NCI-H1092 treated with DMSO at 0.1 percent for 48 hours (cell line): ENCODE measurements at regions not wholly inside any gene's neighbourhood (a gene's known extent, or its start where the extent isn't known, plus 50 kb on each side); places are given as distances from the start of the nearest gene placed in this dataset.
"Not testable (repeated sequence)": the region's sequence is repeated elsewhere in the genome, so short reads cannot be mapped to it uniquely, and the experiment has no call there.

Experiments
- DNase-seq: peaks from one replicate; lab custom pipeline; 2025; lab: John Stamatoyannopoulos, UW

DNA sequence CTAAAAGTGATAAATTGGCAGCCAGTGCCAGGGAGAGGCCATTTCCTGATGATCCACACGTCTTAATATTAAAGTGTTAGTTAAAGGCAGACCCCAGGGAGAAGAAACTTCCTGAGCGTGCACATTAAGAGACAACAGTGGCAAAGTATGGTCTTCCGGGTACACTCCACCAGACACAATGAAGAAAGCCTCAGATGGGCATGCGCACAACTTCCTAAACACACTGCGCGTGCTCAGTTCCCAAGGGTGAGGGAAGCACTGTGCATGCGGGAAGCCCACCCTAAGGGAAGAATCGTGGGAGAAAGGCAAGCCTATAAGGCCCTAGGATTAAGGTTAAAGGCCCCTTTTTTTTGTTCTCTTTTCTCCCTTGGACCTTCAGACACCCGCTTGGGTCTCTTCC, 140.7 kb upstream of the CDKN3 start:
- DNase-seq: no peak

GRCh38 chr14:54257424-54257823, 139.4 kb upstream of the CDKN3 start:
- no peak for DNase-seq

DNA sequence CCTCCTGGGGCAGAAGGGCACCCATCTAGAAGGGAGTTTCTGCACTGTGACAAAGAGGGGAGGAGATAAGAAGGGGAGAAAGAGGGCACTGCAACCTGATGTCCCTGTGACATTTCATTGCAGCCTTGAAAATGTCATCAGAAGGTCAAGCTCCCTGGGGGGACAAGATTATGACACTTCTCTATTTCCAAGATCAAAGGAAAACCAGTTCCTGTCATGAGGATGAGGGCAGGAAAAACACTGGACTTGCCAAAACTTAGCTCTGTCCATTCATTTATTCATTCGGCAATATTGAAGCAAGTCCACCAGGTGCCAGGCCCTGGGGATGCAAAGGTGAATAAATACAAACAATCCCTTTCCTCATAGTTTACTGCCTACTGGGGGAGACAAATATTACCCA, 138.4 kb upstream of the CDKN3 start:
- DNase-seq: no peak

DNA sequence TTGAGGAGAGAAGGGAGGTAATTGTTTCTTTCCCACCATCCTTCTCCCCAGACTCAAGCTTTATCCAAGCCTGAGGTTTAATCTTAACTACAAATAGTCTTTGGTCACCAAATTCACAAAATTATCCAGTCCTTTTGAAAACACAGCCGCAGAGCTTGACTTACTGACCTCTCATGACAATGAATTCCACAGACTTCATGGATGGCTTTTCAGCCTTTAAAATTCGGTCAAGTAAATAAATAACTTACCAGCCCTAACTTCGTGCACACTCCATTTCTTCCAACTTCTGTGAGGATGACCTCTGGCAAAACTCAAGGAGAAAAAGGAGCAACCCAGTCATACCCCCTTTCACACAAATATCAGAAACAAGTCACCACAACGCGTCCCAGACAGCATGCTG, 137.0 kb upstream of the CDKN3 start:
- DNase-seq: no peak

GRCh38 chr14:54261283-54261682, 135.5 kb upstream of the CDKN3 start:
- no peak for DNase-seq

DNA sequence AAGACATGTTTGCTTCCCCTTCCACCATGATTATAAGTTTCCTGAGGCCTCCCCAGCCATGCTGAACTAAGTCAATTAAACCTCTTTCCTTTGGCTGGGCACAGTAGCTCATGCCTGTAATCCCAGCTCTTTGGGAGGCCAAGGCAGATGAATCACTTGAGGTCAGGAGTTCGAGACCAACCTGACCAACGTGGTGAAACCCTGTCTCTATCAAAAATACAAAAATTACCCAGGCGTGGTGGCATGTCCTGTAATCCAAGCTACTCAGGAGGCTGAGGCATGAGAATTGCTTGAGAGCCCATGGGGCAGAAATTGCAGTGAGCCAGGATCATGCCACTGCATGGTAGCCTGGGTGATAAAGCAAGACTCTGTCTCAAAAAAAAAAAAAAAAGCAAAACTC, 130.2 kb upstream of the CDKN3 start:
- DNase-seq: not testable (repeated sequence)

DNA sequence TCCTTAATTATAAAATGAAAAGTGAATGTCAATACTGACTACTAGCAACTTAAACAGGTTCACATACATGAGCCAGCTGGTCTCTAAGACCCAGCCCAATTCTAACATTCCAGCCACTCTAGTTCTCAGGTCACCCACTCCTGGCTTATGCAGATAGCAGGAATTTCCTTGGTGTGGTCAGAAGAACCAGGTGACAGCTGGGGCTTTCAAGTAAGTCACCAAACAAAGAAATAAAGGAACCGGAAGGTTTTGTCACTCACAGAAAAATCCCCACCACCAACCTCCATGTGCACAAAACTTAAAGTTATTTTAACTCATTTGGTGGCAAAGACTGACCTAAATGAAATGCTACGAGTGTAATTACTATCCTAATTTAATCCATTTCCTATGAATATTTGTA, 129.6 kb upstream of the CDKN3 start:
- no peak for DNase-seq

DNA sequence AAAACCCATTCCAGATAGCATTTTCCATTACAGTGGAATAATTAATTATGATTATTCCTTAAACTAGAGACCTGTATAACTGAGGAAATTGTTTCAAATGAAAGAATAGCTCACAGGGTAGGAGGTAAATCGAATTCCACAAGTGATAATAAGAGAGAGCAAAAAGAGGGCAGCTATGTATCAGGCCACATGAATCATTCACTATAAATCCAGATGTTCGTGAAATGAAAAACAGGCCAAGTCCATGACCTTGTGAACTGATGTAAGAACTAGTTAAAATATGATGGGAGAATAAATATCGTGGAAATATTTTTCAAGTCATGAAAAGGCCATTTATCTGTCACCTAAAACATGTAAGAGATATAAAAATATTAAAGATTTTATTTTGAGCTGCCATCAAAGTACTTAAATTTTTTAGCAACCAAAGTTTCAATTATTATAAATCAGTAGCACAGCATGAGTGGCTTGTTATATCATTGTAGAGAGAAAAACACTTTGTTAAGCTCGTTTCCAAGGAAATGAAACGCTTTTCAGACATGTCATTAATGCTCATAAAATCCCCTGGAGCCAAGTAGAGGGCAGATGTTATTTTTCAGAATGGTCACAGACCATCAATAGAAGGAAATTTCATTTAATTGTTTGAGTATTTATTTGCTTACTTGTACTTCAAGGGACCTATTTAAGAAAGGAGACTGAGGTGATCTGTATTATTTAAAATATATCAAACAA, 120.6 kb upstream of the CDKN3 start:
- peak; percentile 12 for DNase-seq

GRCh38 chr14:54278087-54278486, 118.7 kb upstream of the CDKN3 start:
- DNase-seq: no peak

- no peak for DNase-seq
These were observed 118.0 kb upstream of the CDKN3 start for GRCh38 chr14:54278665-54279295.

DNA sequence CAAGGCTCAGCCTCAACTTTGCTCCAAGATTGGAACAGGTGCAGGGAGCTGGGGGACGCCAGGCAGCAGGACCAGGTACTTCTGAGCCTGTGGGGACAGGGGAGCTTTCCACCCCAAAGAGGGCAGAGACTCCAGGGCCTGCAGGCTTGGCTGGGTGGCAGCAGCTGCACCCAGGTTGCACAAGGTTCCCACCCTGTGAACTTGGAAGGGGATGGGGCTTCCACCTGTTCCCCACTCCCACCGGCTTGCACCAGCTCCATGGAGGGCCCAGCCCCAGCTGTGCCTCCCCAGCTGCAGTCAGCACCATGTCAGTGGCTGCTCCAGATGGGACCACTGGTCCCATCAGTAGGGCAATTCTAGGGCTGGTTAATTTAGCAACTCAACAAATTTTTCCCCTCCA, 114.0 kb upstream of the CDKN3 start:
- no peak for DNase-seq

- DNase-seq: no peak
These were observed 111.8 kb upstream of the CDKN3 start for GRCh38 chr14:54285030-54285429.

GRCh38 chr14:54291491-54292191, 105.2 kb upstream of the CDKN3 start:
- no peak for DNase-seq

GRCh38 chr14:54294802-54295201, 102.0 kb upstream of the CDKN3 start:
- DNase-seq: no peak

DNA sequence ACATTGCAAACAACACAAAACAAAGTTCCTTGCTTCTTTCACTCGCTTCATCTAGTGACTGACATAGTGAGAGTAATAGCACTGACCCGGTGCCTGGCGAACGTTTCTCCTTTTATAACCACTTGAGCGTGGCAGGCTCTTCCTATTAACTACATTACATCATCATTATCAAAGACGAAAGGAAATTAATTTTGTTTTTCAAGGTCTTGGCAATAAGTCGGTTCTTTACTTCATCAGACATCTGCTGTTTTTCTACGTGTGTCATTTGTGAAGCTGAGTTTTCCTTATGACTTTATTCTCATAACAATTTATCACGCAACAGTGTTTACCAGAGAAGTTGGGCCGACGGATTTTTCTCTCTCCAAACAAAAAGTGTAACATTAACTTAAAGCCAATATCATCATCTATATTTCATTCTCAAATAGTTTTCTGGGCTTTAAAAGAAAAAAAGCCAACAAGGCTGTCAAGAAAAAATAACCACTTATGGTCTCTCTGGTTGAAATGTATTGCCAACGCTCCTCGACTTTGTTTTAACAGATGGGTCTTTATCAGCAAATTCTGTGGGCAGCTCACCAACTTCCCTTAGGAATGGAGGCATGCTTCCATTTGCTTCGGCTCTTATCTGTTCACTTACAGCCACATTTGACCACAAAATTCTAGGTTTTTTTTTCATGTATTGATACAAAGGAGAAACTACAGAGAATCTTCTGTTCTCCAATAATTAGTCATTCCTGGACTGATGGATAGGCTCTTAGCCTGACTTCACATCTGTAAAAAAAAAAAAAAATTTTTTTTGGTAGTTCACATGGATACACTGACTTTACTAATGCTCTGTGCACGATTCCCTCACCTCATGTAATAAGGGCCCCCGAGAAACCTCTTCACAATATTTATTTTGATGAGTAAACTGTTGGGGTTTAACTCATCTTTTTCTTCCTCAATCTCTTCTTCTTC, 97.1 kb upstream of the CDKN3 start:
- no peak for DNase-seq

GRCh38 chr14:54300881-54301280, 95.9 kb upstream of the CDKN3 start:
- DNase-seq: no peak

- DNase-seq: no peak
These were observed 95.4 kb upstream of the CDKN3 start for GRCh38 chr14:54301359-54301758.

GRCh38 chr14:54306806-54307205, 90.0 kb upstream of the CDKN3 start:
- no peak for DNase-seq

GRCh38 chr14:54309615-54310014, 87.2 kb upstream of the CDKN3 start:
- DNase-seq: no peak

DNA sequence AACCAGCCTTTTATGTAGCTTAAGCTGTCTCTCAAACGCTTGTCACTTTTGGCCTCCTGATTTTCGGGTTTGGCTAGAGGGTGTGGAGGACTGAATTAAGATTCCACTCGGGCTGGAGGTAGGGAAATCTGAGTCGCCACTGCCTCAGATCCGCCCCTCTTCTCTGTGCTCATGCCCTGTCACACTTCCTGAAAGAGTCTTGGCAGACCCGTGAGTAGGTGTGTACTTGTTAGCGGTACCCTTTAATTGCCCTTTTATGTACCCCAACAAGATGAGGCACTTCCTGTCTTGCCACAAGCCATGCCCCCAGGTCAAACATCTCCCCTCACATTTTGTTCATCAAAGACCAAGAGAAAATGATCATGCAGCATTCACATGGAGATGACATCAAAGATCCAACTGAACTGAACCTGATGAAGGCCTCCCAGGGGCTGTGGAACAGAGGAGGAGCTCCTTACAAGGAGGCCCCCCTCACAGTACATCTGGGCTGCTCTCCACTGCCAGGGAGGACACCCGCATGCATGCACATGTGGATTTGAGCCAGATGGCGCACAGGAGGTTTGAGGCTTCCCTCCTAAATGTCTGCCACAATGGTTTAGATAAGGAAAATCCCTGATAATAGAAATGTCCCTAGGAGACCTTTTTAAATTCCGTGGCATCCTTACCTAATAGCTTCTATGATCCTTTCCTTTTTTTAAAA, 86.5 kb upstream of the CDKN3 start:
- DNase-seq: no peak

DNA sequence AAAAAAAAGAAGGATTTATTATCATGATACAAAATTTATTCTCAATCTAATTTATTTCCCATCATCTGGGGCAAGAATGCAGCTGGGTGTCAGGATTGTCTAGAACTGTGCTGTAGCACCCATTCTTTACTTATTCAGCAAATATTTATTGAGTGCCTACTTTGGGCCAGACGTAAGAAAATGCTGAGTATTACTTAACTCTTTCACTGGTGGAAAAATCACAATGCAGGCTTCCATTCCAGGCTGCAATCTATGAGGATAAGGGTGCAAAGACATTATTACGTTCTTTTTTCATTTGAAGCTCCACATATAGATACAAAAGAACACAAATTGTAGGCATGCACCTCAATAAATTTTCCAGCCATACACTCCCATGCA, 86.0 kb upstream of the CDKN3 start:
- no peak for DNase-seq
